ENCODE measurements at regions not wholly inside any gene's neighbourhood (a gene's known extent, or its start where the extent isn't known, plus 50 kb on each side); places are given as distances from the start of the nearest gene placed in this dataset.

DNA sequence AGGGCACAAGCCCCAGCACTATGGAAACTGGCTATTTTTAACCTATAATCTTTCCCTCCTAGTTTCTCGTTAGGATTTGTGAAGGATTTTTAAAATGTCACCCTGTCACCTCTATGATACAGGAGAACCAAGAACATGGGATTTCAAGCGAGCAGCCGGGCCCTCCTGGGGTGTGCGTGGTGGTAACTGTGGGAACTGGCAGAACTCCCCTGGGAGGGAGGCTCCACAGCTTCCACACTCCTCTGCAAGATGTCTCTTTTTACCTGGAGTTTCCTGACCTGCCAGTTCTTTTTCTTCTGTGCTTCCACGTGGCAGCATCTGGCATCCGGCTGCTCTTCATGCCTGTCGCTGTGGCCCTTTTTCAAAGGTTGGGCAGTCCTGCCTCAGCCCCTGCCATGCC is 386.3 kb upstream of the MYT1L start:
- H3K9me3 ChIP-seq (ENCODE audit: control insufficient read depth, insufficient read depth, low read length), result peaks cover 40% of the 10 kb centered on the region
- no peak overlapping the region for H3K56ac ChIP-seq (ENCODE audit: extremely low read depth, insufficient read depth, low read length)
- no TSS peak for BruUV-seq (replicated peaks)

More for the DNA sequence above, 386.3 kb upstream of the MYT1L start:
- no peak overlapping the region for H4K8ac ChIP-seq (ENCODE audit: low read depth in 2 of 2, low read length in 2 of 2)
- dilution Hi-C loops (cut with HindIII; ENCODE audit: low sequenced_read_pairs, unreplicated experiment) (no loop called here), in situ Hi-C loops (cut with MboI; ENCODE audit: low sequenced_read_pairs) (no loop called here), intact Hi-C loops (cut with micrococcal nuclease) (no loop called here)
- no peak for TF ChIP-seq RCOR1 (IDR thresholded peaks at IDR 0.05; ENCODE audit: insufficient replicate concordance, low read length)
- no peak overlapping the region for H3K18ac ChIP-seq (ENCODE audit: low read depth, low read length)
- no peak overlapping the region for H4K5ac ChIP-seq (ENCODE audit: low read depth, low read length)
- POLR2A ChIA-PET (ENCODE audit: unreplicated experiment), result no interaction called here
- no peaks in the 10 kb centered on the region for H3K27me3 ChIP-seq (ENCODE audit: control insufficient read depth, insufficient read depth, low read length)
- H3K9ac ChIP-seq (ENCODE audit: low read depth, low read length), result no peak overlapping the region
- H2BK5ac ChIP-seq (ENCODE audit: low read depth, low read length, poor library complexity, severe bottlenecking), result no peak overlapping the region
- no peaks in the 10 kb centered on the region for H3K79me1 ChIP-seq (ENCODE audit: low read depth in 1 of 2, low read length in 2 of 2)
- 57% methylated on average over 2 of the region's 7 CpGs; no CpG with 5 or more reads in 1 of the 2 experiments for WGBS, 2 experiments (ENCODE audit: extremely low coverage in 2 of 2, insufficient read length in 1 of 2)
- no peak overlapping the region for H2AK9ac ChIP-seq (replicated peaks; ENCODE audit: low read depth, low read length, poor library complexity)
- no peaks in the 10 kb centered on the region for H3K9me1 ChIP-seq (ENCODE audit: insufficient read depth, low read length)
- no peaks in the 10 kb centered on the region for H4K20me1 ChIP-seq (ENCODE audit: insufficient read depth, low read length)
- H3K27ac ChIP-seq (ENCODE audit: insufficient read depth, low read length), result no peak overlapping the region
- no peak overlapping the region for H2BK120ac ChIP-seq (ENCODE audit: low read depth, low read length)
- H2AFZ ChIP-seq (replicated peaks; ENCODE audit: low read length, poor library complexity), result no peak overlapping the region
- no peak overlapping the region for H2BK20ac ChIP-seq (ENCODE audit: low read depth, low read length)
- H2AK5ac ChIP-seq (ENCODE audit: low read depth, low read length), result no peak overlapping the region
- no peak overlapping the region for H3K4me2 ChIP-seq (ENCODE audit: low read depth, low read length)
- no peak overlapping the region for H4K91ac ChIP-seq (ENCODE audit: insufficient read depth, low read depth, low read length)
- CTCF ChIA-PET, result no interaction called here
- H3K36me3 ChIP-seq (ENCODE audit: control insufficient read depth, insufficient read depth, low read length), result no peaks in the 10 kb centered on the region
- H3K4me3 ChIP-seq (ENCODE audit: insufficient read depth, low read depth, low read length), result no peak overlapping the region
- H2BK15ac ChIP-seq (ENCODE audit: low read depth, low read length), result no peak overlapping the region
- H3K4me1 ChIP-seq (ENCODE audit: control insufficient read depth, insufficient read depth, low read length), result no peaks in the 10 kb centered on the region
- H3K4ac ChIP-seq (ENCODE audit: low read depth, low read length), result no peak overlapping the region
- DNase-seq (no peak), ATAC-seq (ENCODE audit: low read depth) (no peak)
- no peak overlapping the region for H3K23ac ChIP-seq (ENCODE audit: low read depth, low read length)
- no peak overlapping the region for H3K14ac ChIP-seq (replicated peaks; ENCODE audit: low read depth, low read length)
